GM21576 (cell line): ENCODE measurements at regions not wholly inside any gene's neighbourhood (a gene's known extent, or its start where the extent isn't known, plus 50 kb on each side); places are given as distances from the start of the nearest gene placed in this dataset.

Experiments
- ATAC-seq: cut with Tn5 transposase; IDR thresholded peaks from one replicate; pipeline ENCODE4 v1.9.1; 2021; ENCODE audit warnings: mild to moderate bottlenecking, moderate library complexity; ENCODE audit not compliant: unreplicated experiment

DNA sequence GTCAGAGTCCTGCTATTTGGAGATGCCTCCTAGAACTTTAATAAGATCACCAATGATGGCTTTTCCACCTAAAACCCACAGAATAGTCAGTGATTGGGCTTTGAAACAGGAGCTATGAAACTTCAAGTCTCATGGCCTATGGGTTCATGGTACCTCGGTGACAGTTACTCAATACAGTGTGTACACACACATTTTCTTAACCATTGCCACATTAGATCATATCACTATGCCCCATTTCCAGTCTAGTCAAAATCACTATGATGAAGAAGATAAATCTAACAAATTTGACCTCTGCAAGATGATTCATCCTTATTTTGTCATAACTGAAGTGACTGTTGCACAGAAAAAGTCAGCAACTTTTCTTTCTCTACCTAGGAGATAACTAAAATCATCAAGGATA lies 86.8 kb upstream of the OR13F1 start:
- ATAC-seq = no peak

DNA sequence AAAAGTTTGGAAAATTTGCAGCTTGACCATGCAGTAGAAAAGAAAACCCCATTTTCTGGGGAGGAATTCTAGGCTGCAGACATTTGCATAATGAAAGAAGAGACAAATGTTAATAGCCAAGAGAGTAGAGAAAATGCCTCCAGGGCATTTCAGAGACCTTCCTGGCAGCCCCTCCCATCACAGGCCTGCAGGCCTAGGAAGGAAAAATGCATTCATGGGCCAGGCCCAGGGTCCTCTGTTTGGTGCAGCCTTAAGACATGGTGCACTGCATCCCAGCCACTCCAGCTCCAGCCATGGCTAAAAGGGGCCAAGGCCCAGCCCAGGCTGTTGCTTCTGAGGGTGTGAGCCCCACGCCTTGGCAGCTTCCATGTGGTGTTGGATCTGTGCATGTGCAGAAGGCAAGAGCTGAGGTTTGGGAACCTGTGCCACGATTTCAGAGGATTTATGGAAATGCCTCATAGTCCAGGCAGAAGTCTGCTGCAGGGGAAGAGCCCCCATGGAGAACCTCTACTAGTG lies 75.0 kb upstream of the OR13F1 start:
- no peak for ATAC-seq

DNA sequence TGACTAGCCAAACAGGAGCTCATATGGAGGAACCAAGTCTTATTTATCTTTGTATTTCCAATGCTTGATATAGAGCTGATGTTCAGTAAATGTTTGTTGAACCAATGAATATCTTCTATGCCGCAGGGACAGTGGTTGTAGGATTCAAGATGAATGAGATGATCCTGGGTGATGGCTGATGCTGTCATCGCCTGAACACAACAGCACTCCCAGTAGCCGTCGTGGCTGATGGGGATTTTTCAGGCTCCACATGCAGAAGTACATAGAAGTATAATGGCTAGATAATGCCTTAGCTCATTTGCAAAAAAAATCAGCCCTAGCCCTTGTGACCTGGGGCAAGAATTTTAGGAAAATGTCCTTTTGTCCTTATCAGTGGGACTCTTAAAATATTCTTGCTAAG lies 69.0 kb upstream of the OR13F1 start:
- no peak for ATAC-seq

DNA sequence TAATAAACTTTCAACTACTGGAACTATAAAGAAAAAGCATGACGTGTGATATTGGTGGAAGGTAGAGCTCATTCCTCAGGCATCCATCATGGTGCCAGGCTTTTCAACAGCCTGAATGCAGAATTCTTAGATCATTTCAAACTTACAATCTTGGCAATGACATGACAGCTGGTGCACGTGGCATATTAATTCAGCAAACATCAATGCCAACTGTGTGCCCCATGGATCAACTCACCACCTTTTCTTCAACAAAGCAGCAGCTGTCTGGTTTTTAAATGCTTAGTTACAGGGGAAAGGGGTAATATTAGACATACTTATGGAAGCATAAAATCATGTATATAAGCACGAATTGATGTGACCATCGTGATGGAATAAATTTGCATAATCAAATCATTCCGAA lies 56.0 kb upstream of the OR13F1 start:
- no peak for ATAC-seq
